Parathyroid adenoma (tissue), 2 donors: ENCODE measurements at regions not wholly inside any gene's neighbourhood (a gene's known extent, or its start where the extent isn't known, plus 50 kb on each side); places are given as distances from the start of the nearest gene placed in this dataset.

Source experiments
- H2AFZ ChIP-seq: fragments of 300-600 bp; sonication (generic); one replicate; pipeline ENCODE4 v1.7.0; 2017; ENCODE audit warnings: antibody characterized with exemption, mild to moderate bottlenecking
- H3K27ac ChIP-seq: fragments of 300-600 bp; sonication (generic); one replicate; pipeline ENCODE4 v1.7.0; 2017
- H3K27me3 ChIP-seq: fragments of 300-600 bp; sonication (generic); one replicate; pipeline ENCODE4 v1.7.0; 2017; ENCODE audit warnings: low read length; ENCODE audit not compliant: control insufficient read depth, insufficient read depth
- H3K36me3 ChIP-seq: fragments of 300-600 bp; sonication (generic); one replicate; pipeline ENCODE4 v1.7.0; 2017; ENCODE audit warnings: low read length; ENCODE audit not compliant: control insufficient read depth, insufficient read depth
- H3K4me1 ChIP-seq: fragments of 300-600 bp; sonication (generic); one replicate; pipeline ENCODE4 v1.7.0; 2017; ENCODE audit warnings: control low read depth
- H3K4me2 ChIP-seq: fragments of 300-600 bp; sonication (generic); one replicate; pipeline ENCODE4 v1.7.0; 2017; ENCODE audit warnings: low read length
- H3K4me3 ChIP-seq: fragments of 300-600 bp; sonication (generic); one replicate; pipeline ENCODE4 v1.7.0; 2017; ENCODE audit warnings: low read depth, low read length
- H3K79me2 ChIP-seq: fragments of 300-600 bp; sonication (generic); one replicate; pipeline ENCODE4 v1.7.0; 2017; ENCODE audit warnings: control low read depth
- H3K9ac ChIP-seq: fragments of 300-600 bp; sonication (generic); one replicate; pipeline ENCODE4 v1.7.0; 2017; ENCODE audit warnings: mild to moderate bottlenecking
- H3K9me3 ChIP-seq: fragments of 300-600 bp; sonication (generic); one replicate; pipeline ENCODE4 v1.7.0; 2017; ENCODE audit warnings: low read length; ENCODE audit not compliant: control insufficient read depth
- TF ChIP-seq, protein P1 (sequence below): fragments of 300-600 bp; sonication (generic); IDR thresholded peaks from one replicate; pipeline ENCODE4 v1.7.0; 2017; ENCODE audit warnings: antibody characterized with exemption, mild to moderate bottlenecking
- donor health status: primary hyperparathyroidism.

DNA sequence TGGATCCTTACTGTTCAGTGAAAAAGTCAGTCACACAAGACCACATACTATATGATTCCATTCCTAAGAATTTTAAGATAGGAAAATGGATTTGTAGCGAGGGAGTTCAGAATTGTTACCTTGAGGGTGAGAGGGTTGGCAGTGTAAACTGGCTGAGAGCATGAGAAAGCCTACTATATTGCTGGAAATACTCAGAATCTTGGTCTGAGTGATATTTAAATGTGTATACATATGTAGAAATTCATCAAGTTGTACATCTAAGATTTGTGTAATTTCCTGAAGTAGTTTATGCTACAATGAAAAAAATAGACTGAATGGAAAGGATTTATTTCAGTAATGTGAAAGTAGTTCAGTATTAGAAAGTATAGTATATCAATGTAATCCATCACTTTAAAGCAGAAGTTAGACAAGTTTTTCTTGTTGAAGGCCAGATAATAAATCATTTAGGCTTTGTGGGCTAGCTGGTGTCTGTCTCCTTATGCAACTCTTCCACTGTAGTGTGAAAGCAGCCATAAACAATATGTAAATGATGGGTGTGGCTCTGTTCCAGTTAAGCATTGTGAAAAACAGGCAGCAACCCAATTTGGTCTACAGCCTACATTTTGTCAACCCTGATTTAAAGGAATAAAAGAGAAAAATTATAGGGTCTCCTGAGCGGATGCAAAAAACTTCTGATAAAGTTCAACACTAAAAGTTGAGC is 127.2 kb upstream of the THY1 start:
- no peaks in the 10 kb centered on the region for H3K36me3 ChIP-seq
- TF ChIP-seq, protein P1, sequence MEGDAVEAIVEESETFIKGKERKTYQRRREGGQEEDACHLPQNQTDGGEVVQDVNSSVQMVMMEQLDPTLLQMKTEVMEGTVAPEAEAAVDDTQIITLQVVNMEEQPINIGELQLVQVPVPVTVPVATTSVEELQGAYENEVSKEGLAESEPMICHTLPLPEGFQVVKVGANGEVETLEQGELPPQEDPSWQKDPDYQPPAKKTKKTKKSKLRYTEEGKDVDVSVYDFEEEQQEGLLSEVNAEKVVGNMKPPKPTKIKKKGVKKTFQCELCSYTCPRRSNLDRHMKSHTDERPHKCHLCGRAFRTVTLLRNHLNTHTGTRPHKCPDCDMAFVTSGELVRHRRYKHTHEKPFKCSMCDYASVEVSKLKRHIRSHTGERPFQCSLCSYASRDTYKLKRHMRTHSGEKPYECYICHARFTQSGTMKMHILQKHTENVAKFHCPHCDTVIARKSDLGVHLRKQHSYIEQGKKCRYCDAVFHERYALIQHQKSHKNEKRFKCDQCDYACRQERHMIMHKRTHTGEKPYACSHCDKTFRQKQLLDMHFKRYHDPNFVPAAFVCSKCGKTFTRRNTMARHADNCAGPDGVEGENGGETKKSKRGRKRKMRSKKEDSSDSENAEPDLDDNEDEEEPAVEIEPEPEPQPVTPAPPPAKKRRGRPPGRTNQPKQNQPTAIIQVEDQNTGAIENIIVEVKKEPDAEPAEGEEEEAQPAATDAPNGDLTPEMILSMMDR = no peak
- H3K27me3 ChIP-seq = no peaks in the 10 kb centered on the region
- no peak overlapping the region for H2AFZ ChIP-seq
- H3K9ac ChIP-seq = no peak overlapping the region
- H3K9me3 ChIP-seq = no peaks in the 10 kb centered on the region
- no peaks in the 10 kb centered on the region for H3K79me2 ChIP-seq
- no peak overlapping the region for H3K4me3 ChIP-seq
- H3K4me1 ChIP-seq = no peaks in the 10 kb centered on the region
- H3K4me2 ChIP-seq = no peak overlapping the region
- no peak overlapping the region for H3K27ac ChIP-seq

DNA sequence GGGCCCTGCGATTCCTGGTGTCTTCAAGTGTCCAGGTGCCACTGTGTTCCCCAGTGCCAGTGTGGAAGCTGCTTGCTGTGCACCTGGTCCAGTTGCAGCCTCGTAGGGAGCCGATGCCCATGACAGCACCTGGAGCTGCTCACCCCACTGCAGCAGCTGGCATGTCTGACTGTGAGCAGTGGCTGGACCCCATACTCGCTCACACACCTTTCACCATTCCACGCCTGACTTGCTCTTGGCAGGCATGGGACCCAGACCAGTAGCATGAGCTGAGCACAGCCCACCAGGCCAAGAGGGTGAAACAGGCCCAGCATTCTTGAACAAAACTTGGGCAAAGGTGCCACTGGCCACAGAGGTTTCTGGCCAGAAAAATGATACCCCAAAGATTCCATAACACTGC is 124.5 kb upstream of the THY1 start:
- Histone ChIP-seq H3K9me3 (no peaks in the 10 kb centered on the region), H3K27ac (no peak overlapping the region), H3K4me3 (no peak overlapping the region), H3K9ac (no peak overlapping the region), H2AFZ (no peak overlapping the region), H3K36me3 (no peaks in the 10 kb centered on the region), H3K27me3 (no peaks in the 10 kb centered on the region), H3K4me1 (no peaks in the 10 kb centered on the region), H3K4me2 (no peak overlapping the region), H3K79me2 (no peaks in the 10 kb centered on the region)
- TF ChIP-seq, protein P1 = no peak

DNA sequence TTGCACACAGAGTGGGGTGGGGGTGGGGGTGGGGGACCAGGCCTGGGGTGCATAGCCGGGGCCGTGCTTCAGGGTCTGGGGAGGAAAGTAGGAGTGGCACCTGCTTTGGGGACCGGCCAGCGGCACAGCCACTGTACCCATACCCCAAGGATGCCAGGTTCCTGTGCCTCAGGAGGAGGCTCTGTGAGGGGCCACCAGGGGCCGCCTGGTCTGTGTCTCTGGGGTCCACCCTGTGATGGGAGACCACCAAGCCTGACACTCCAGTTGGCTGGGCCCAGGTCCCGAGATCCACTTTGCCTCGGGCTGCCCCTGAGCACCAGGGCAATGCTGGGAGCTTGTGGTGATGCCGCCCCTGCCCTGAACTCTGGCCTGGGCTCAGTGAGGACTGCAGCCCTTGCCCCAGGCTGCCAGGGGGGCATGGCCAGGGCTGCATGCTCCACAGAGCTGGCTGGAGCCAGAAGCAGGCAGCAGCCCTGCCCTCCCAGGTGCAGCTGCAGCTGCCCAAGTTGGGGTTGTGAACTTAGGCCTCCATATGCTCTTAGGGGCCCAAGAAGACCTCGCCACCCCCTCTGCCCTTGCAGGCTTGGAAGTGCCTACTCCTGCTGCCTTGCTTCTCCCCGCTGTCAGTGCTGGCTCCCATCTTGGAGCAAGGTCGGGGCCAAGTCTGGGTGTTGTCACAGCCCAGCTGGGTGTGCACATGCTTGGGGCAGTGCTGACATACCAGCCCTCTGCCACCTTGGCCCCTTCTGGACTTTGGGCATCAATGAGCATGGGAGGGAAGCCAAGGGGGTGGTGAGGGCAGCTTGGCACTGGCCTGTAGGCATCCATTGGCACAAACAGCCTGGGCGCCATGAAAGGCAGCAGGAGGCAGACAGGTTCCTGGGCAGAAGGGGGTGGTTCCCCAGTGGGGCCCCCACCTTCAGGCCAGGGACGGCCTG is 123.3 kb upstream of the THY1 start:
- Histone ChIP-seq H3K4me2 (no peak overlapping the region), H3K9ac (no peak overlapping the region), H3K79me2 (no peaks in the 10 kb centered on the region), H3K27me3 (no peaks in the 10 kb centered on the region), H3K27ac (no peak overlapping the region), H3K4me3 (no peak overlapping the region), H3K4me1 (no peaks in the 10 kb centered on the region), H3K36me3 (no peaks in the 10 kb centered on the region), H2AFZ (no peak overlapping the region), H3K9me3 (no peaks in the 10 kb centered on the region)
- TF ChIP-seq, protein P1 = no peak

DNA sequence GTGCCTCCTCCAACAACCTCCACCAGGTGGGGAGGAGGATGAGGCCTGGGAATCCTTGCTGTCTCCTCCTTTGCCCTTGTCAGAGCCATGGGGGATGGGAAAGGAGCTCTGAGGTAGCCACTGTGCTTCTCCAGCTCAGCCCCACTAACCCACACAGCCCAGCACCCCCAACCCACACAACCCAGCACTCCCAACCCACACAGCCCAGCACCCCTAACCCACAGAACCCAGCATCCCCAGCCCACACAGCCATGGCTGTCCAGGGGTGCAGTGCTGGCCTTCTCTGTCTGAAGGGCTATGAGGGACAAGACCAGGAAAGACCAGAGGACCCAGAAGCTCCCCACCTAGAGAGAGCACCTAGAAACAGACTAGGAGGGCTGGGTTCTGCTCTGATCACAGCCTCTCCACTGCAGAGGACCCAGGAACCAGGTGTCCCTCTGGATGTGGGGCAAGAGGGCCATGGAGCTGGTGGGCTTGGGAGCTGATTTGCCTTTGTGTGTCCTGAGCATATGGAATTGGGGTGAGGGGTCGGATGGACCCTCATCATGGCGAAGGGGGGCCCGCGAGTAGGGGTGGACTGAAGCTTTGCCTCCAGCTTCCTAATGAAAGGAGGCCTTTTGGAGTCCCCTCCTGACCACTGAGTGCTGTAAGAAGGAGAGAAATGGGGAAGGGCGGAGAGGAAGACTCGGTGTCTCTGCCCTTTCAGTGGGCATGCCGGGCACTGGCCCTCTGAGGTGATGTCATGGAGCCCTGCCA is 117.6 kb upstream of the THY1 start:
- H3K27ac ChIP-seq = no peak overlapping the region
- TF ChIP-seq, protein P1 = no peak
- no peak overlapping the region for H3K9ac ChIP-seq
- no peaks in the 10 kb centered on the region for H3K9me3 ChIP-seq
- no peak overlapping the region for H3K4me3 ChIP-seq
- H3K36me3 ChIP-seq = no peaks in the 10 kb centered on the region
- no peaks in the 10 kb centered on the region for H3K4me1 ChIP-seq
- H3K4me2 ChIP-seq = no peak overlapping the region
- no peaks in the 10 kb centered on the region for H3K79me2 ChIP-seq
- H3K27me3 ChIP-seq = no peaks in the 10 kb centered on the region
- no peak overlapping the region for H2AFZ ChIP-seq
